HG03457 (cell line): ENCODE measurements at regions not wholly inside any gene's neighbourhood (a gene's known extent, or its start where the extent isn't known, plus 50 kb on each side); places are given as distances from the start of the nearest gene placed in this dataset.

Experiments
- ATAC-seq: cut with Tn5 transposase; IDR thresholded peaks from one replicate; pipeline ENCODE4 v1.9.1; 2021; ENCODE audit warnings: moderate number of reproducible peaks; ENCODE audit not compliant: unreplicated experiment

DNA sequence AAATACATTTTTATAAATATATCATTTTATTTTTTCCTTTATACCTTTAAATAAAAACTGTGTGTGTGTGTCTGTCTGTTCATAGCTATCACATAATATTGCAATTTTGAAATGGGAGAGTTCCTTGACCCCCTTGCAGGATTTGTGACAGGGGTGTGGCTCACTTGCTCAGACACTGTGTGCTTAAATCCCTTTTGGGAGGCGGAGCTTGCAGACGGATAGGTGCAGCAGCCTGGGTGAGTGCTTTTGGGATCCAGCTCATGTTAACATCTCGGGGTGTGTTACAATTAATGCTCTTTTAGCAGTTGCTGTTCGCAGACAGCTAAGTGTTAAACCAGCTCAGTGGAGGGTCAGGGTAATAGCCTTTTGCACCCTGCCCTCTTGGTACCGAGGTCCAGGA is 459.8 kb downstream of the IPMK start:
- ATAC-seq: no peak

DNA sequence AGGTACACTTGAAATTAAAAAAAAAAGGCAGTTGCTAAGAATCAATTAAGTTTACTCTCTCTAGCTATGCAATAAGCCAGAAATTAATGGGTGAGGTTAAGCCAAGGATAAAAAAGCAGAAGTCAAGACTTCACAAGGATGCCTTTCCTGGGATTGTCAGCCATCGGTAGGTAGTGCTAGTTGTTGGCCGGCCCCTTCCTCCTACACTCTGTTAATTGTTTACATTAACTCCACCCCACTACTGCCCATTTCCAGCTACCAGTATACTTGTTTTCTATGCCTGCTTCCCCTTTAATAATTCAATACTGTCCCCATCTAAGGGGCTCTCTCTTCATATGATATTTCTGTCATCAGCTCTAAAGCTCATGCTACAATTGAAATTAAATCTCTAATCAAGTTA is 461.0 kb downstream of the IPMK start:
- ATAC-seq: no peak

GRCh38 chr10:57799625-57800024 is 468.1 kb downstream of the IPMK start:
- ATAC-seq: no peak

DNA sequence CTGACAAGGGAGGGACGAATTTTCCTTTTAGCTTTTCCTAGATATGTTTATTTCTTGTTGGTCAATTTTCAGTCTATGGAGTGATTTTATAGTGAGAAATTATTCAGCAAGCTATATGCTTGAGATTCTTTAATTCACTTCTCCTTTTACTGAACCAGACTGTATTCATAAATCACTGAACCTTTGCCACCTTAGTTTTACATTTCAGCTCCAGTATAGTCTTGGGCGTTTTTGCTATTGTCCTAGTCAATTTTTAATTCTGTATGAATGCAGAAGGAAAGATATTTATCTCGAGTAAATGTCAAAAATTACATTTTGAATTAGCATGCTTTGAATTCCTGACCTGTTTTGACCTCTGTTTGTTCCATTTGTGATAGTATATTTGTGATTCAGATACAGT is 468.9 kb downstream of the IPMK start:
- ATAC-seq: no peak

- no peak for ATAC-seq
Measured at GRCh38 chr10:57791546-57791945, 476.1 kb downstream of the IPMK start.

- no peak for ATAC-seq
Measured at GRCh38 chr10:57790703-57791102, 477.0 kb downstream of the IPMK start.

- ATAC-seq: no peak
Measured at GRCh38 chr10:57788117-57788516, 479.6 kb downstream of the IPMK start.

GRCh38 chr10:57786850-57787750 is 480.6 kb downstream of the IPMK start:
- no peak for ATAC-seq

GRCh38 chr10:57786331-57786730 is 481.4 kb downstream of the IPMK start:
- no peak for ATAC-seq

DNA sequence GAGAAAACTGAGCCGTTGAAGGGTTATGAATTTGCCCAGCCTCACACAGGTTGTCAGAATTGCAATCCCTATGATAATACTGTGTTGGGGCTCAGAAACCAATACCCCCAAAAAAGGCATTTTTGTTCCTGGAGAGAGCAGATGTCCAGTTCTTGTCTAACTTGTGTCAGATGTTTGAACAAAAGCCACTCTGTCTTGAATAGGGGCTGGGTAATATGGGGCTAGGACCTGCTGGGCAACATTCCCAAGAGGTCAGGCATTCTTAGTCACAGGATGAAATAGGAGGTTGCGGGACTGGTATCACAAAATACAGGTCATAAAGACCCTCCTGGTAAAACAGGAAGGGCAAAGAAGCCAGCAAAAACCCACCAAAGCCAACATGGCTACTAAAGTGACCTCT is 482.1 kb downstream of the IPMK start:
- no peak for ATAC-seq

GRCh38 chr10:57785068-57785467 is 482.6 kb downstream of the IPMK start:
- no peak for ATAC-seq

DNA sequence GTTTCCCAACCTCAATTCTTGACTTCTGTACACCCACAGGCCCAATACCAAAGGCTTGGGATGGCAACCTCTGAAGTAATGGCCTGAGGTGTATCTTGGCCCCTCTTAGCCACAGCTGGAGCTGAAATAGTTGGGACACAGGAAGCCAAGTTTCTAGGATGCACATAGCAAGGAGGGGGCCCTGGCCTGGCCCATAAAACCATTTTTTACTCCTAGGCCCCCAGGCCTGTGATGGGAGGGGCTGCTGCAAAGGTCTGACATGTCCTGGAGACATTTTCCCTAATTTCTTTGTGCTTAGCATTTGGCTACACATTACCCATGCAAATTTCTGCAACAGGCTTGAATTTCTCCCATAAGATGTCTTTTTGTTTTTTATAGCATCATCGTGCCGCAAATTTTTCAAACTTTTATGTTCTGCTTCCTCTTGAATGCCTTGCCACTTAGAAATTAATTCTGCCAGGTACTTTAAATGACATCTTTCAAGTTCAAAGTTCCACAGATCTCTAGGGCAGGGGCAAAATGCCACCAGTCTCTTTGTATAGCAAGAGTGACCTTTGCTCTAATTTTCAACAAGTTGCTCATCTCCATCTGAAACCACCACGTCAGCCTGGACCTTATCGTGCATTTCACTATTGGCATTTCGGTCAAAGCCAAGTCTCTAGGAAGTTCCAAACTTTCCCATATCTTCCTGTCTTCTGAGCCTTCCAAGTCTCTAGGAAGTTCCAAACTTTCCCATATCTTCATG is 490.8 kb downstream of the IPMK start:
- ATAC-seq: no peak

GRCh38 chr10:57775250-57775649 is 492.4 kb downstream of the IPMK start:
- ATAC-seq: no peak

DNA sequence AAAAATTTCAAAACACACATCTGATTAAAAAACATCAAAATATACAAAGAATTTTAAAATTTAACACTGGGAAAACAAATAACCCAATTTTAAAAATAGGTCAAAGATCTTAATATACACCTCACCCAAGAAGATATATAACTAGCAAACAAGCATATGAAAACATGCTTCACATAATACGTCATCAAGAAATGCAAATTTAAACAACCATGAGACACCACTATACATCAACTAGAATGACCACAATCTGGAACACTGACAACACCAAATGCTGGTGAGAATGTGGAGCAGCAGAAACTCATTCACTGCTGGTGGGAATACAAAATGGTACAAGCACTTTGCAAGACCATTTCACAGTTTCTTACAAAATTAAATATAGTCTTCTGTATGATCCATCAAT is 498.4 kb downstream of the IPMK start:
- ATAC-seq: no peak

DNA sequence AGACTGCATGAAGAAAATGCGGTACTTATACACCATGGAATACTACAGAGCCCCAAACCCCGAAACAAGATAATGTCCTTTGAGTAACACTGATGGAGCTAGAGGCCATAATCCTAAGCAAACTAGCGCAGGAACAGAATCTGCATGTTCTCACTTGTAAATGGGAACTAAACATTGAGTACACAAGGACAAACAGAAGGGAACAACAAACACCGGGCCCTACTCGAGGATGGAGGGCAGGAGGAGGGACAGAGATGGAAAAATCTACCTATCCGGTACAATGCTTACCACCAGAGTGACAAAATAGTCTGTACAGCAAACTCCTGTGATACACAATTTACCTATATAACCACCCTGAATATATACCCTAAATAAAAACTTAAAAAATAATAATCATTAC is 507.9 kb downstream of the IPMK start:
- ATAC-seq: no peak

DNA sequence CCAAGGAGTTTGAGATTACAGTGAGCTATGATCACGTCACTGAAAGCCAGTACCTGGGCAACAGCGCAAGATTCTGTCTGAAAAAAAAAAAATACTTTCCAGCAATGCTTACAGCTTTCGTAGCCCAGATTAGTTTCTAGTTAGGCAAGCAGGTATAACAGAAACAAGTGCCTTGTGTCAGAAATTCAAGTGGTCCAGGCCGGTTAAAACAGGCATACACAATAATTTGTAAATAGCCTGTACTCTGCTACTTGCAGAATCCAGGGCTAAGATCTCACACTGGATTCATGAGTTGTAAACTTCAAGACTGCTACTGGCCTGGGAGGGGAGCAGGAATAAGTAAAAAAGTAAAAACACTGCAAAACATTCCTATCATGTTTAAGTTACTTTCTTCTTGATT is 512.9 kb downstream of the IPMK start:
- no peak for ATAC-seq

DNA sequence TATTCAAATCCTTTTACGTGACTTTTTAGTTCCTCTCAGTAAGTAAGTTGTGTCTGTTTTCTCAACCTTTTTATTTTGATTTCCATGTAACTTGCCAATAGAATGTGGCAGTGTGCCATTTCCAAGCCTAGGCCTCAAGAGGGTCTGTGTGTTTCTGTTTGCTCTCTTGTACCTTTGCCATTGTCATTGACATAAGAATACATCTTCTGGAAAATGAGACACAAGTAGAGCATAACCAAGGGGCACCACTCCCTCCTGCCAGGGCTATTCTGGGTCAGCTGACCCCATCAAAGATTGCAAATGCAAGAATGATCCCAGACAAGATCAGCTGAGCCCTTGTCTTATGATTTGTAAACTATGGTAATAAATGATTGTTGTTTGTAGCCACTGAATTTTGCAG is 524.0 kb downstream of the IPMK start:
- no peak for ATAC-seq

- ATAC-seq: no peak
Measured at GRCh38 chr10:57741751-57742150, 525.9 kb downstream of the IPMK start.

DNA sequence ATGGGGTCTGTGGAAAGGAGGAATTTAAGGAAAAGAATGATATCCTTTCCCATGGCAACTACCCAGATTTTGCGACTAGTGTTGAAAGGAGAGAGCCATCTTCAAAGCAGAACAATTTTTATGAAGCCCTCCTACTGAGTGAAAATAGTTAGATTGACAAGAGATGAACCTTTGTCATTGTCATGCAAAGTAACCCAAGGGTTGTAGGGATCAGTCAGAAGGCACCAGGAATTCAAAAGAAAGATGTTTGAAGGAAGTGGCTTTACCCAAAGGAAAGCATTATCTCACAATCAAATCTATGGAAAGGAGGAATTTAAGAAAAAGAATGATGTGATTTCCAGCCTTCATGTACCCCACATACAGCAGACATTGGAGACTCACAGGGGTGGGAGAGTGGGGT is 544.4 kb downstream of the IPMK start:
- no peak for ATAC-seq

- ATAC-seq: no peak
Measured at GRCh38 chr10:57716884-57717283, 550.8 kb downstream of the IPMK start.

- no peak for ATAC-seq
Measured at GRCh38 chr10:57715233-57715632, 552.5 kb downstream of the IPMK start.

DNA sequence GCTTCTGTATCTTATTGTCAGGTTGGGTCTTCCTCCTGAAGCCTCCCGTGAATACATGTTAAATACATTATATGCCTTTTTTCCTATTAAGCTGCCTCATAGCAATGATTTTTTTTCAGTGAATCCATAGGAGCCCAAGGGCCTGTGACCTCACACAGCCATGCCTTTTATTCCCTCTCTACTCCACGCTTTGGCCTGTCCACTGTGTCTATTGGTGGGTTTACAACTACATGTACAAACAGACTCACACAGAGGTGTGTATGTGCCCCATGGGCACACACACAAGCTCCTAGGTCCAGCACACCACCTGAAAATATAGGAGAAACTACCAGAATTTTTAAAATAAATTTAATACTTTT is 560.4 kb downstream of the IPMK start:
- ATAC-seq: no peak
